Spleen (tissue), 7 donors: ENCODE measurements at regions not wholly inside any gene's neighbourhood (a gene's known extent, or its start where the extent isn't known, plus 50 kb on each side); places are given as distances from the start of the nearest gene placed in this dataset.

ENCODE experiments used
- POLR2A ChIP-seq, 3 donors: fragments of 450-650 bp; IDR thresholded peaks; one replicate each; pipeline ENCODE4 v1.5.1; 2017; ENCODE audit warnings: antibody characterized with exemption in 3 of 3, mild to moderate bottlenecking in 1 of 3
- POLR2AphosphoS5 ChIP-seq, 3 donors: sonication (generic); formaldehyde crosslinking; IDR thresholded peaks; one replicate each; pipeline ENCODE4 v1.5.1; 2017; ENCODE audit warnings: antibody characterized with exemption in 3 of 3
- TF ChIP-seq, protein P1 (sequence below), 11 experiments: fragments of 200-600 bp in 7 of 11; fragments of 450-650 bp in 4 of 11; sonication (generic) in 4 of 11; IDR thresholded peaks in 8 of 11; conservative IDR thresholded peaks in 3 of 11; 1 replicate in 7 of 11; 2 replicates in 4 of 11; pipeline versions ENCODE4 v1.4.0 to v1.8.0; 2016 to 2021; ENCODE audit warnings: antibody characterized with exemption in 11 of 11, inconsistent platforms in 4 of 11, mild to moderate bottlenecking in 1 of 11
- donor health status: DM: no; HTN: no; CAD: no; lungs with moderate emphysema.
- donor health status: DM: no; HTN: no; CAD: no.
- donor health status: DM: no; HTN: no; CAD: no.

DNA sequence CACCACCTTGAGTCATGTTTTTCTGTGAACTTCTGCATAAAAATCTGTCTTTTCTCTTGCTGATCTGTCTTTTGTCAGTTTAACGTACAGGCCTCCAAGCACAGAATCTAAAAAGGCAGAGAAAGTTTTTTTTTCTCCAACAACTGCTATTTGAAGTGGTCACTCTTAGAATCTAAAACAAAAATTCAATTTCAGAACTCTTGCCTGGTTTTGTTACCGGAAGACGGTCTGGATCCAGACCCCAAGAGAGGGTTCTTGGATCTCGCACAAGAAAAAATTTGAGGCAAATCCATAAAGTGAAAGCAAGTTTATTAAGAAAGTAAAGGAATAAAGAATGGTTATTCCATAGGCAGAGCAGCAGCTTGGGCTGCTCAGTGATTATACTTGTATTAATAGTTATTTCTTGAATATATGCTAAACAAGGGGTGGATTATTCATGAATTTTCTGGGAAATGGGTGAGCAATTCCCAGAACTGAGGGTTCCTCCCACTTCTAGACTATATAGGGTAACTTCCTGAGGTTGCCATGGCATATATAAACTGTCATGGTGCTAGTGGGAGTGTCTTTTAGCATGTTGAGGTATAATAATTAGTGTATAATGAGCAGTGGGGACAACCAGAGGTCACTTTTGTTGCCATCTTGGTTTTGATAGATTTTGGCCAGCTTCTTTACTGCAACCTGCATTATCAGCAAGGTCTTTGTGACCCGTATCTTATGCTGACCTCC lies 150.0 kb upstream of the PLEKHA5 start:
- TF ChIP-seq POLR2A (IDR thresholded peaks at IDR 0.05) (no peak), POLR2AphosphoS5 (IDR thresholded peaks at IDR 0.05) (no peak)
- TF ChIP-seq, protein P1, sequence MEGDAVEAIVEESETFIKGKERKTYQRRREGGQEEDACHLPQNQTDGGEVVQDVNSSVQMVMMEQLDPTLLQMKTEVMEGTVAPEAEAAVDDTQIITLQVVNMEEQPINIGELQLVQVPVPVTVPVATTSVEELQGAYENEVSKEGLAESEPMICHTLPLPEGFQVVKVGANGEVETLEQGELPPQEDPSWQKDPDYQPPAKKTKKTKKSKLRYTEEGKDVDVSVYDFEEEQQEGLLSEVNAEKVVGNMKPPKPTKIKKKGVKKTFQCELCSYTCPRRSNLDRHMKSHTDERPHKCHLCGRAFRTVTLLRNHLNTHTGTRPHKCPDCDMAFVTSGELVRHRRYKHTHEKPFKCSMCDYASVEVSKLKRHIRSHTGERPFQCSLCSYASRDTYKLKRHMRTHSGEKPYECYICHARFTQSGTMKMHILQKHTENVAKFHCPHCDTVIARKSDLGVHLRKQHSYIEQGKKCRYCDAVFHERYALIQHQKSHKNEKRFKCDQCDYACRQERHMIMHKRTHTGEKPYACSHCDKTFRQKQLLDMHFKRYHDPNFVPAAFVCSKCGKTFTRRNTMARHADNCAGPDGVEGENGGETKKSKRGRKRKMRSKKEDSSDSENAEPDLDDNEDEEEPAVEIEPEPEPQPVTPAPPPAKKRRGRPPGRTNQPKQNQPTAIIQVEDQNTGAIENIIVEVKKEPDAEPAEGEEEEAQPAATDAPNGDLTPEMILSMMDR (IDR thresholded peaks at IDR 0.05 in 8 of 11, conservative IDR thresholded peaks at IDR 0.05 in 3 of 11): no peak
